PC-9 (cell line): ENCODE measurements at regions not wholly inside any gene's neighbourhood (a gene's known extent, or its start where the extent isn't known, plus 50 kb on each side); places are given as distances from the start of the nearest gene placed in this dataset.

Experiments
- BruUV-seq: library from RNA; stranded (reverse); fragments of 400-500 nt; replicated peaks from 2 replicates; lab custom pipeline; 2021; lab: Mats Ljungman, UMichigan
- CTCF ChIA-PET: fragments of 300-600 bp; sonication (Branson Sonifier 250); formaldehyde crosslinking; loops from one replicate; lab custom pipeline; 2022; ENCODE audit warnings: antibody characterized with exemption; lab: Charles Lee
- POLR2A ChIA-PET: fragments of 300-600 bp; sonication (Branson Sonifier 250); formaldehyde crosslinking; loops from one replicate; lab custom pipeline; 2022; ENCODE audit warnings: antibody characterized with exemption; ENCODE audit not compliant: unreplicated experiment; lab: Charles Lee
- DNase-seq, 2 experiments: peaks; one replicate each; pipeline versions ENCODE4 v3.0.0 to v3.0.0-alpha.2; 2015 to 2022; ENCODE audit warnings: mixed read lengths in 1 of 2
- H2AFZ ChIP-seq: fragments of 200-600 bp; sonication (generic); 2 replicates; pipeline ENCODE4 v1.8.1; 2017; ENCODE audit warnings: antibody characterized with exemption
- H3F3A ChIP-seq: fragments of 200-600 bp; sonication (generic); 2 replicates; pipeline ENCODE4 v1.8.1; 2017; ENCODE audit warnings: antibody characterized with exemption, mild to moderate bottlenecking, low read depth; ENCODE audit not compliant: insufficient read depth
- H3K27ac ChIP-seq: fragments of 200-600 bp; sonication (generic); 2 replicates; pipeline ENCODE4 v1.6.1; 2016; ENCODE audit warnings: mixed run types
- H3K27me3 ChIP-seq: fragments of 200-600 bp; sonication (generic); 2 replicates; pipeline ENCODE4 v1.6.1; 2016; ENCODE audit warnings: low read depth, mixed run types; ENCODE audit not compliant: insufficient read depth
- H3K36me3 ChIP-seq: fragments of 200-600 bp; sonication (generic); 2 replicates; pipeline ENCODE4 v1.6.1; 2016; ENCODE audit warnings: low read depth, mixed run types
- H3K4me1 ChIP-seq: fragments of 200-600 bp; sonication (generic); replicated peaks from 2 replicates; pipeline ENCODE4 v1.6.1; 2016; ENCODE audit warnings: mixed run types; ENCODE audit not compliant: insufficient read depth
- H3K4me2 ChIP-seq: fragments of 200-600 bp; sonication (generic); 2 replicates; pipeline ENCODE4 v1.6.1; 2017; ENCODE audit warnings: mixed run types
- H3K4me3 ChIP-seq: fragments of 200-600 bp; sonication (generic); 2 replicates; pipeline ENCODE4 v1.6.1; 2016; ENCODE audit warnings: mixed run types
- H3K79me2 ChIP-seq: fragments of 200-600 bp; sonication (generic); 2 replicates; pipeline ENCODE4 v1.6.1; 2017; ENCODE audit warnings: low read depth, mixed run types
- H3K9me2 ChIP-seq: fragments of 200-600 bp; sonication (generic); 2 replicates; pipeline ENCODE4 v1.8.1; 2017; ENCODE audit warnings: mild to moderate bottlenecking; ENCODE audit not compliant: insufficient read depth
- H3K9me3 ChIP-seq: fragments of 200-600 bp; sonication (generic); 2 replicates; pipeline ENCODE4 v1.8.1; 2016; ENCODE audit warnings: low read depth; ENCODE audit not compliant: insufficient read depth
- H4K20me1 ChIP-seq: fragments of 200-600 bp; sonication (generic); 2 replicates; pipeline ENCODE4 v1.8.1; 2017; ENCODE audit not compliant: insufficient read depth
- EZH2 ChIP-seq: fragments of 200-600 bp; sonication (generic); IDR thresholded peaks from 2 replicates; pipeline ENCODE4 v1.8.0; 2017; ENCODE audit warnings: antibody characterized with exemption, low read depth
- intact Hi-C: fragments of 100-400 bp; cut with micrococcal nuclease; formaldehyde crosslinking; loops from one replicate; pipeline ENCODE4 v1.10.0; 2022; ENCODE audit not compliant: unreplicated experiment
- TF ChIP-seq, protein P1 (sequence below): fragments of 200-600 bp; sonication (generic); conservative IDR thresholded peaks from 2 replicates; pipeline ENCODE4 v1.6.1; 2017; ENCODE audit warnings: mixed run types, antibody characterized with exemption, mild to moderate bottlenecking, moderate library complexity

DNA sequence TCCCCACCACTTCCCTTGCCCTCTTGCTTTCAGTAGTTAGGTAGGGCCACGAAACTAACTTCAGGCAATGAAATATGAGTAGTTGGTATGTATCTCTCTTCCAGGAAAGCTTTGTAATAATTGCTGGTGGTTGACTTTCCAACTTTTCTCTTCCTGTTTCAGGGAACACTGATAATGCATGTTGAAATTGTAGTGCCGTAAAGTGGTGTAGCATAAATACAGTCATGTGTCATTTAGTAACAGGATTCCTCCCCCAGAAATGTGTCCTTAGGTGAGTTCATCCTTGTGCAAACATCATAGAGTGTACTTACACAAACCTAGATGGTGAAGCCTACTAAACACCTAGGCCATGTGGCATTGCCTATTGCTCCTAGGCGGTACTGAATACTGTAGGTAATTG, 429.2 kb downstream of the PID1 start:
- no peak overlapping the region for H2AFZ ChIP-seq
- no peaks in the 10 kb centered on the region for H3K79me2 ChIP-seq
- H3K36me3 ChIP-seq, result no peaks in the 10 kb centered on the region
- no peaks in the 10 kb centered on the region; the same call in 1 of the 2 replicates for H3K9me2 ChIP-seq
- no peaks in the 10 kb centered on the region for H3K9me3 ChIP-seq
- H3K27ac ChIP-seq, result no peak overlapping the region
- no peak for DNase-seq
- BruUV-seq, result no TSS peak
- no peak overlapping the region for H3K4me3 ChIP-seq
- intact Hi-C loops, result no loop called here
- H3K27me3 ChIP-seq, result no peaks in the 10 kb centered on the region
- H3F3A ChIP-seq, result no peaks in the 10 kb centered on the region
- TF ChIP-seq, protein P1, sequence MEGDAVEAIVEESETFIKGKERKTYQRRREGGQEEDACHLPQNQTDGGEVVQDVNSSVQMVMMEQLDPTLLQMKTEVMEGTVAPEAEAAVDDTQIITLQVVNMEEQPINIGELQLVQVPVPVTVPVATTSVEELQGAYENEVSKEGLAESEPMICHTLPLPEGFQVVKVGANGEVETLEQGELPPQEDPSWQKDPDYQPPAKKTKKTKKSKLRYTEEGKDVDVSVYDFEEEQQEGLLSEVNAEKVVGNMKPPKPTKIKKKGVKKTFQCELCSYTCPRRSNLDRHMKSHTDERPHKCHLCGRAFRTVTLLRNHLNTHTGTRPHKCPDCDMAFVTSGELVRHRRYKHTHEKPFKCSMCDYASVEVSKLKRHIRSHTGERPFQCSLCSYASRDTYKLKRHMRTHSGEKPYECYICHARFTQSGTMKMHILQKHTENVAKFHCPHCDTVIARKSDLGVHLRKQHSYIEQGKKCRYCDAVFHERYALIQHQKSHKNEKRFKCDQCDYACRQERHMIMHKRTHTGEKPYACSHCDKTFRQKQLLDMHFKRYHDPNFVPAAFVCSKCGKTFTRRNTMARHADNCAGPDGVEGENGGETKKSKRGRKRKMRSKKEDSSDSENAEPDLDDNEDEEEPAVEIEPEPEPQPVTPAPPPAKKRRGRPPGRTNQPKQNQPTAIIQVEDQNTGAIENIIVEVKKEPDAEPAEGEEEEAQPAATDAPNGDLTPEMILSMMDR, result no peak
- TF ChIP-seq EZH2, result no peak
- no peaks in the 10 kb centered on the region for H4K20me1 ChIP-seq
- H3K4me1 ChIP-seq, result no peaks in the 10 kb centered on the region
- CTCF ChIA-PET, result no interaction called here
- POLR2A ChIA-PET, result no interaction called here
- H3K4me2 ChIP-seq, result no peak overlapping the region

DNA sequence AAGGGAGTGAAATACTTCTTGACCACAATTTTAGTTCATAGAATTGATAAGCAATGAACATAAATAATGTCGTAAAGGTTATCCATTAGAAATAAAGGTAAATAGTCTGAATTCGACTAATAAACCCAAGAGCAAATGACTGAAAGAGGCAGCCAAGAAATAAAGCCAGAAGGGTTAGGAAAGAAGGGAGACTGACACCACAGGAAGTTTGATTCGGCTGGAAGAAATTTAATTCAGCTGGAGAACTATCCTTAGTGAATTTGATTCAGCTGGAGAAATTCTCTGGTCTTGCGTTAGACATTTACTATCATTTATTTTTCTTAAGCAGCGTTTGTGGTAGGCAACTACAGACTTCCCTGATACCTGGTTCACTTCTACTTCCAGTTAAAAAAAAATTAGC, 429.6 kb downstream of the PID1 start:
- Histone ChIP-seq H4K20me1 (no peaks in the 10 kb centered on the region), H3F3A (no peaks in the 10 kb centered on the region), H2AFZ (no peak overlapping the region), H3K4me2 (no peak overlapping the region), H3K9me3 (no peaks in the 10 kb centered on the region), H3K79me2 (no peaks in the 10 kb centered on the region), H3K9me2 (no peaks in the 10 kb centered on the region; the same call in 1 of the 2 replicates), H3K27me3 (no peaks in the 10 kb centered on the region), H3K4me3 (no peak overlapping the region), H3K36me3 (no peaks in the 10 kb centered on the region), H3K27ac (no peak overlapping the region), H3K4me1 (no peaks in the 10 kb centered on the region)
- intact Hi-C loops, result no loop called here
- DNase-seq, result no peak
- CTCF ChIA-PET, result no interaction called here
- TF ChIP-seq, protein P1, result no peak
- no peak for TF ChIP-seq EZH2
- POLR2A ChIA-PET, result no interaction called here
- BruUV-seq, result no TSS peak

DNA sequence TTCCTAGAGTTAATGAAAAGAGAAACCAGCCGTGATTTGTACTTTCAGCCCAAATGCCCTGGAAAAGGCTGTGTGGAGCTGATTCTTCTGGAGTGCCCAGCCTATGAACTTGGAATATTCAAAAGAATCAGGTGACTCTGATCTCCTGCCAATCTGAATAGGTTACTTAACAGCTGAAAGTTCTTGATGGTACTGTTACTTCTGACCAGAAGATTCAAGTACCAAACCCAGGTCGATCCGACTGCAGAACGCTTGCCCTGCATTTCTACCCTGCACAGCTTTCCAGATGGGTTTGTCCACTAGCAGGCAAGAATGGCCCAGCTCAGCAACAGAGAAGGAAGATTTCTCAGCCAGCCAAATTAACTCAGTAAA, 430.4 kb downstream of the PID1 start:
- intact Hi-C loops, result no loop called here
- Histone ChIP-seq H3K79me2 (no peaks in the 10 kb centered on the region), H3K4me2 (no peak overlapping the region), H3K27ac (no peak overlapping the region), H3K9me2 (no peaks in the 10 kb centered on the region; the same call in 1 of the 2 replicates), H3K4me1 (no peaks in the 10 kb centered on the region), H3K36me3 (no peaks in the 10 kb centered on the region), H3K9me3 (no peaks in the 10 kb centered on the region), H4K20me1 (no peaks in the 10 kb centered on the region), H3K27me3 (no peaks in the 10 kb centered on the region), H3F3A (no peaks in the 10 kb centered on the region), H2AFZ (no peak overlapping the region), H3K4me3 (no peak overlapping the region)
- DNase-seq, result no peak
- CTCF ChIA-PET, result no interaction called here
- BruUV-seq, result no TSS peak
- POLR2A ChIA-PET, result no interaction called here
- TF ChIP-seq, protein P1, result no peak
- no peak for TF ChIP-seq EZH2
